Pancreas (tissue), 10 donors: ENCODE measurements at regions not wholly inside any gene's neighbourhood (a gene's known extent, or its start where the extent isn't known, plus 50 kb on each side); places are given as distances from the start of the nearest gene placed in this dataset.

ENCODE experiments used
- ATAC-seq, 4 donors: fragments of 200-7000 bp; cut with Tn5 transposase; one replicate each; pipeline versions ENCODE4 v1.8.0 to v1.9.1; 2020; ENCODE audit warnings: mild to moderate bottlenecking in 4 of 4, moderate library complexity in 4 of 4
- DNase-seq, 6 donors: peaks; one replicate each; pipeline ENCODE4 v3.0.0-alpha.2; 2020
- FAIRE-seq: peaks from 2 replicates; lab custom pipeline; 2012; peaks lifted over from hg19 to GRCh38; lab: Jason Lieb, UNC
- H3K27ac ChIP-seq, 4 donors: fragments of 200-600 bp; sonication (generic); 1 replicate in 3 of 4; 2 replicates in 1 of 4; pipeline versions ENCODE4 v1.5.0 to v1.8.0; 2020
- H3K27me3 ChIP-seq, 4 donors: fragments of 200-600 bp; one replicate each; pipeline ENCODE4 v1.8.0; 2021
- H3K36me3 ChIP-seq, 3 donors: fragments of 200-600 bp; sonication (generic) in 1 of 3; one replicate each; pipeline versions ENCODE4 v1.5.0 to v1.8.0; 2020 to 2021
- H3K4me1 ChIP-seq, 3 donors: fragments of 200-600 bp; one replicate each; pipeline ENCODE4 v1.8.0; 2021
- H3K4me3 ChIP-seq, 4 donors: fragments of 200-600 bp; sonication (generic) in 2 of 4; one replicate each; pipeline versions ENCODE4 v1.5.0 to v1.8.0; 2020 to 2021
- H3K9me3 ChIP-seq, 4 donors: fragments of 200-600 bp; one replicate each; pipeline ENCODE4 v1.8.0; 2021
- CTCF ChIP-seq, 4 donors: fragments of 200-600 bp; sonication (generic) in 3 of 4; IDR thresholded peaks; one replicate each; pipeline versions ENCODE4 v1.5.0 to v1.8.0; 2021; ENCODE audit warnings: antibody characterized with exemption in 4 of 4
- WGBS, 2 donors: extraction: QIAGEN DNeasy Blood & Tissue Kit; methylation state at CpG; one replicate each; pipeline ENCODE4 v1.1.7; 2013; 5-methylcytosine and 5-hydroxymethylcytosine counted together
- intact Hi-C, 3 donors: fragments of 100-400 bp; cut with DNase I; formaldehyde crosslinking; loops; one replicate each; pipeline versions ENCODE4 v1.11.1 to v1.14.2; 2022
- donor health status: healthy with polysubstance abuse.
- donor health status: DM: no; HTN: no; CAD: no; lungs with moderate emphysema.
- donor health status: DM: no; HTN: no; CAD: no.
- donor health status: control.
- donor health status: control.
- donor health status: Bipolar disorder and iron deficiency.
- donor health status: DM: yes; HTN: yes; CAD: no.
- donor health status: DM: no; HTN: no; CAD: no.
- donor health status: DM: no; HTN: no; CAD: no.
- donor health status: DM: yes; HTN: yes; CAD: no.

- DNase-seq (no peak), FAIRE-seq (no peak), ATAC-seq (no peak)
- H3K4me1 ChIP-seq = no peaks in the 10 kb centered on the region
- no peaks in the 10 kb centered on the region for H3K9me3 ChIP-seq
- H3K27ac ChIP-seq = no peak overlapping the region
- 52 to 68% methylated on average over 1 of the region's 1 CpG for WGBS, 2 donors
- intact Hi-C loops = no loop called here
- H3K27me3 ChIP-seq = no peaks in the 10 kb centered on the region
- H3K4me3 ChIP-seq = no peak overlapping the region
- no peaks in the 10 kb centered on the region for H3K36me3 ChIP-seq
- TF ChIP-seq CTCF (IDR thresholded peaks at IDR 0.05) = no peak
Observed at GRCh38 chr18:71989616-71990015, 554.5 kb downstream of the CBLN2 start.

GRCh38 chr18:71986351-71987050 lies 557.6 kb downstream of the CBLN2 start:
- no peak for TF ChIP-seq CTCF (IDR thresholded peaks at IDR 0.05)
- 36 to 49% methylated on average over 2 of the region's 2 CpGs for WGBS, 2 donors
- intact Hi-C loops = no loop called here
- Histone ChIP-seq H3K4me1 (no peaks in the 10 kb centered on the region), H3K4me3 (no peak overlapping the region), H3K27me3 (no peaks in the 10 kb centered on the region), H3K36me3 (no peaks in the 10 kb centered on the region), H3K9me3 (no peaks in the 10 kb centered on the region), H3K27ac (no peak overlapping the region)
- ATAC-seq = no peak
- FAIRE-seq = no peak
- no peak for DNase-seq

- WGBS, 2 donors = 28 to 36% methylated on average over 2 of the region's 2 CpGs
- no peaks in the 10 kb centered on the region for H3K27me3 ChIP-seq
- H3K4me3 ChIP-seq = no peak overlapping the region
- H3K36me3 ChIP-seq = no peaks in the 10 kb centered on the region
- no peaks in the 10 kb centered on the region for H3K4me1 ChIP-seq
- no peak overlapping the region for H3K27ac ChIP-seq
- no peaks in the 10 kb centered on the region for H3K9me3 ChIP-seq
- FAIRE-seq (no peak), ATAC-seq (no peak), DNase-seq (no peak)
- no peak for TF ChIP-seq CTCF (IDR thresholded peaks at IDR 0.05)
- intact Hi-C loops = no loop called here
Observed at GRCh38 chr18:71976744-71977143, 567.4 kb downstream of the CBLN2 start.

GRCh38 chr18:71966791-71967190 lies 577.4 kb downstream of the CBLN2 start:
- no peak for DNase-seq
- no peak for TF ChIP-seq CTCF (IDR thresholded peaks at IDR 0.05)
- intact Hi-C loops = no loop called here
- H3K36me3 ChIP-seq = no peaks in the 10 kb centered on the region
- no peaks in the 10 kb centered on the region for H3K27me3 ChIP-seq
- no peak overlapping the region for H3K27ac ChIP-seq
- H3K9me3 ChIP-seq = peaks cover 0 to 4% (median 0%) of the 10 kb centered on the region in 4 donors
- H3K4me3 ChIP-seq = no peak overlapping the region
- H3K4me1 ChIP-seq = no peaks in the 10 kb centered on the region
- no peak for FAIRE-seq
- no peak for ATAC-seq

GRCh38 chr18:71958605-71959004 lies 585.5 kb downstream of the CBLN2 start:
- DNase-seq (no peak), FAIRE-seq (no peak), ATAC-seq (no peak)
- no peaks in the 10 kb centered on the region for H3K9me3 ChIP-seq
- no peak for TF ChIP-seq CTCF (IDR thresholded peaks at IDR 0.05)
- intact Hi-C loops = no loop called here
- H3K4me3 ChIP-seq = no peak overlapping the region
- 46 to 70% methylated on average over 2 of the region's 2 CpGs for WGBS, 2 donors
- H3K27ac ChIP-seq = no peak overlapping the region
- H3K36me3 ChIP-seq = no peaks in the 10 kb centered on the region
- H3K4me1 ChIP-seq = no peaks in the 10 kb centered on the region
- H3K27me3 ChIP-seq = no peaks in the 10 kb centered on the region
